ENCODE measurements at regions not wholly inside any gene's neighbourhood (a gene's known extent, or its start where the extent isn't known, plus 50 kb on each side); places are given as distances from the start of the nearest gene placed in this dataset.
A peak's percentile ranks its signal among the peaks of the same experiment; 100 is the strongest.

- Histone ChIP-seq H3K27ac (no peak overlapping the region), H3K4me3 (no peak overlapping the region), H3K4me1 (peaks cover 0 to 21% (median 0%) of the 10 kb centered on the region in 4 donors), H3K9me3 (peaks cover 0 to 3% (median 0%) of the 10 kb centered on the region in 4 donors), H3K36me3 (no peaks in the 10 kb centered on the region), H3K27me3 (no peaks in the 10 kb centered on the region)
- no peak for DNase-seq (ENCODE audit: low spot score in 2 of 2)
- WGBS, 2 donors: 38 to 44% methylated on average over 10 of the region's 10 CpGs
- no peak for TF ChIP-seq POLR2A (IDR thresholded peaks at IDR 0.05)
These were observed 811.9 kb downstream of the MAFB start for GRCh38 chr20:39876976-39877635.

- TF ChIP-seq CTCF (IDR thresholded peaks at IDR 0.05): no peak
- TF ChIP-seq POLR2A (IDR thresholded peaks at IDR 0.05): no peak
- TF ChIP-seq EP300 (IDR thresholded peaks at IDR 0.05): no peak
- WGBS, 2 donors: 54 to 60% methylated on average over 3 of the region's 3 CpGs
These were observed 813.4 kb downstream of the MAFB start for GRCh38 chr20:39875492-39876110.

GRCh38 chr20:39874049-39874893, 814.8 kb downstream of the MAFB start:
- WGBS, 2 donors: 46 to 59% methylated on average over 8 of the region's 8 CpGs
- no peaks in the 10 kb centered on the region for H3K36me3 ChIP-seq
- DNase-seq (ENCODE audit: low spot score in 2 of 2): peak; percentile 67 to 77
- H3K27ac ChIP-seq: no peak overlapping the region
- TF ChIP-seq CTCF (IDR thresholded peaks at IDR 0.05) (peak; percentile 64 to 79 (median 74)), POLR2A (IDR thresholded peaks at IDR 0.05) (no peak)
- no peaks in the 10 kb centered on the region for H3K9me3 ChIP-seq
- H3K4me1 ChIP-seq: peaks cover 0 to 21% (median 0%) of the 10 kb centered on the region in 4 donors
- H3K27me3 ChIP-seq: no peaks in the 10 kb centered on the region
- no peak overlapping the region for H3K4me3 ChIP-seq

More at GRCh38 chr20:39875492-39876110, 813.4 kb downstream of the MAFB start:
- Histone ChIP-seq H3K4me3 (no peak overlapping the region), H3K27me3 (no peaks in the 10 kb centered on the region), H3K9me3 (no peaks in the 10 kb centered on the region), H3K36me3 (no peaks in the 10 kb centered on the region), H3K4me1 (peaks cover 0 to 21% (median 0%) of the 10 kb centered on the region in 4 donors), H3K27ac (no peak overlapping the region)
- no peak for DNase-seq (ENCODE audit: low spot score in 2 of 2)

- Histone ChIP-seq H3K36me3 (no peaks in the 10 kb centered on the region), H3K4me1 (peaks cover 0 to 21% (median 0%) of the 10 kb centered on the region in 4 donors), H3K27ac (no peak overlapping the region), H3K9me3 (no peaks in the 10 kb centered on the region), H3K4me3 (no peak overlapping the region), H3K27me3 (no peaks in the 10 kb centered on the region)
- WGBS, 2 donors: 86 to 92% methylated on average over 2 of the region's 2 CpGs
- no peak for DNase-seq (ENCODE audit: low spot score in 2 of 2)
- TF ChIP-seq CTCF (IDR thresholded peaks at IDR 0.05) (no peak), EP300 (IDR thresholded peaks at IDR 0.05) (no peak), POLR2A (IDR thresholded peaks at IDR 0.05) (no peak)
These were observed 815.8 kb downstream of the MAFB start for GRCh38 chr20:39873286-39873685.

- H3K4me3 ChIP-seq: no peak overlapping the region
- peaks cover 0 to 13% (median 0%) of the 10 kb centered on the region in 4 donors for H3K4me1 ChIP-seq
- 23 to 32% methylated on average over 1 of the region's 1 CpG for WGBS, 2 donors
- no peaks in the 10 kb centered on the region for H3K36me3 ChIP-seq
- H3K27ac ChIP-seq: no peak overlapping the region
- DNase-seq (ENCODE audit: low spot score in 2 of 2): no peak
- H3K9me3 ChIP-seq: no peaks in the 10 kb centered on the region
- H3K27me3 ChIP-seq: no peaks in the 10 kb centered on the region
- TF ChIP-seq CTCF (IDR thresholded peaks at IDR 0.05) (no peak), POLR2A (IDR thresholded peaks at IDR 0.05) (no peak), EP300 (IDR thresholded peaks at IDR 0.05) (no peak)
These were observed 818.0 kb downstream of the MAFB start for GRCh38 chr20:39871013-39871412.

Data from tibial nerve (tissue), 4 donors.